GM12891 (cell line): ENCODE measurements at regions not wholly inside any gene's neighbourhood (a gene's known extent, or its start where the extent isn't known, plus 50 kb on each side); places are given as distances from the start of the nearest gene placed in this dataset.

Experiments
- DNase-seq: peaks from one replicate; pipeline ENCODE4 v3.0.0; 2011; ENCODE audit warnings: low spot score; ENCODE audit not compliant: insufficient read length
- FAIRE-seq: peaks from 2 replicates; lab custom pipeline; 2011; peaks lifted over from hg19 to GRCh38; lab: Jason Lieb, UNC
- PAX5 ChIP-seq: IDR thresholded peaks from 2 replicates; pipeline ENCODE4 v1.6.1; 2011; ENCODE audit warnings: low read length, moderate library complexity, mild to moderate bottlenecking; ENCODE audit not compliant: insufficient read depth, severe bottlenecking
- POLR2A ChIP-seq: IDR thresholded peaks from 2 replicates; pipeline ENCODE4 v1.6.1; 2011; ENCODE audit warnings: low read depth, low read length, control low read depth
- POLR2AphosphoS5 ChIP-seq: IDR thresholded peaks from 2 replicates; pipeline ENCODE4 v1.6.1; 2011; ENCODE audit warnings: low read depth, low read length, control low read depth
- POU2F2 ChIP-seq: IDR thresholded peaks from 2 replicates; pipeline ENCODE4 v1.6.1; 2011; ENCODE audit warnings: low read depth, mild to moderate bottlenecking, control low read depth, low read length, moderate library complexity
- SPI1 ChIP-seq: IDR thresholded peaks from 2 replicates; pipeline ENCODE4 v1.6.1; 2011; ENCODE audit warnings: low read depth, low read length, control low read depth
- TAF1 ChIP-seq: IDR thresholded peaks from 2 replicates; pipeline ENCODE4 v1.6.1; 2011; ENCODE audit warnings: low read depth, low read length, control low read depth

DNA sequence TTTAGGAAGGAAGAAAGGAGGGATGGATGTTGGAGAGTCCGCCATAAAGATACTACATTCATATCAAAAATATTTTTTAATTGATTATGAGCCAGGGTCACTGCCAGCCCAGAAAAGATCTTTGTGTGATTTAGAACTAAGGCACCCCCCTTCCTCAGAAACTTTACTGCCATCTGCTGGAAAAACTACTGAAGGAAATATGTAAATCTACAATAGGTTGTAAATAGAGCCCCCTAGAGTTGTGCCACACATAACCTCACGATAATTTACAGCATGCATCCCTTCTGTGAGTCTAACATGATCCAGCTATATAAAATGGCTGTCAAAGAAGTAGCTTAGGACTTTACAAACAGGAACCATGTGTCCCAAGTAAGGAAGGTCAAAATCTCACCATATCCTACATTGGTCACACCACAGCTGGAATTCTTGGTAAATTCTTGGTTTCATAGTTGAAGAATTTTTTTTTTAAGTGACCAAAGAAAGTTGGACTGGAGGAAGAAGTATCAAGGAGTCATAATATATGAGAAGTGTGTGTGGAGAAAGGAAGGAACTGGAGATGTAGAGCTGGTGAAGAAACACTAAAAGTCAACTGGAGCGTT is 152.5 kb downstream of the CYP26B1 start:
- TF ChIP-seq POLR2A (no peak), TAF1 (no peak), POLR2AphosphoS5 (no peak), POU2F2 (no peak), PAX5 (no peak), SPI1 (no peak)
- DNase-seq = no peak
- FAIRE-seq = no peak

DNA sequence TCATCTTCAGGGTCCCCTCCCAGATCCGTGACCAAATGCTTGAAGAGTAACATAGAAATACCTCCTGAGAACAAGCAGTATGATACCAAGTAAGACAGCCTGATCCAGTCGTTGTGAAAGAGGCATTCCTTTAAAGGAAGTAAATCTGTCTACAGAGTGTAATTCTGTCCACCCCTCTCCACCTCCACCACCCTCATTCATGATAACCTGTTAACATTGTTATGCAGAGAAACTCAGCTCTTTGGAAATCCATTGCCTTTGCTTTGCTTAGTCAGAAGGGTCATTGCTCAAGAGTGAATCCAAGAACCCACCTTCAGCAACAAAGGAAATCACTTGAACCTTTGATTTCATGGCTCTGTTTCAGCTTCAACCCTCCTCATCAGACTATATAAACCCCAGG is 155.6 kb downstream of the CYP26B1 start:
- FAIRE-seq = no peak
- TF ChIP-seq SPI1 (no peak), POLR2AphosphoS5 (no peak), POU2F2 (no peak), TAF1 (no peak), POLR2A (no peak), PAX5 (no peak)
- DNase-seq = no peak

DNA sequence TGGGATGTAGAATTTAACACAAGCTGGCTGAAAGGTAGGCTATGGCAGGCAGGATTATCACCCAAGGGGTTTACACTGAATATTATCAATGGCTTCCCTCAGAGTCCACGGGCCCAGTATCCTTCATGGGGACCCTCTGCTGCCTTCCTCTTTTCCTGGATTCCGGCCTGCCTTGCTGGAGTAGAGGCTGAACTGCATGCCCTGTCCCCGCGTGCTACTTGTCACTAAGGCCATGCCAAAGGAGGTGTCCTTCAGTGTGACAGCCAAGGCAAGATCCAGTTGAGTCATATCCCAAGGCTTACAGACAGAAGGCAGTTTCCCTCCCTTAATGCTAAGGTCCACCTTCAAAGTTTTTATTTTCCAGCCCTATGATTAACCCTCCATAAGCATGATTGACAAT is 156.3 kb downstream of the CYP26B1 start:
- no peak for FAIRE-seq
- TF ChIP-seq SPI1 (no peak), POLR2A (no peak), POLR2AphosphoS5 (no peak), TAF1 (no peak), POU2F2 (no peak), PAX5 (no peak)
- no peak for DNase-seq

DNA sequence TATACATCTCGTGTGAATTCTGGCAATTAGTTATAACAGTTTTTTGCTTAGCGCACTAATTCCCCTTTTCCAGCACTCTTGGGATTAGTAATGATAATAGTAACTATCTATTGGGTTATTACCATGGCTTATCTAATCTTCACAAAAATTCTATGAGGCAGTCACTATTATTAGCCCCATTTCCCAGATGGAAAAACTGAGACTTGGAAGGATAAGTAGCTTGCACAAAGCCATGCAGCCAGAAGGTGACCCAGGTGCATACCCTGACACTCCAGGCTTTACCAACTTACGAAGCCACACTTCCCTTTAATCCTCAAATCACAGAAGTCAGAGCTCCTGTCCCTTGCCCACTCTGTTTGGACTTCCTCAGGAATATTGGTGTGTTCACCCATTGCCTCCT is 156.8 kb downstream of the CYP26B1 start:
- no peak for TF ChIP-seq PAX5
- no peak for TF ChIP-seq POLR2A
- TF ChIP-seq POLR2AphosphoS5 = no peak
- no peak for TF ChIP-seq SPI1
- TF ChIP-seq POU2F2 = no peak
- no peak for TF ChIP-seq TAF1
- DNase-seq (no peak), FAIRE-seq (no peak)

DNA sequence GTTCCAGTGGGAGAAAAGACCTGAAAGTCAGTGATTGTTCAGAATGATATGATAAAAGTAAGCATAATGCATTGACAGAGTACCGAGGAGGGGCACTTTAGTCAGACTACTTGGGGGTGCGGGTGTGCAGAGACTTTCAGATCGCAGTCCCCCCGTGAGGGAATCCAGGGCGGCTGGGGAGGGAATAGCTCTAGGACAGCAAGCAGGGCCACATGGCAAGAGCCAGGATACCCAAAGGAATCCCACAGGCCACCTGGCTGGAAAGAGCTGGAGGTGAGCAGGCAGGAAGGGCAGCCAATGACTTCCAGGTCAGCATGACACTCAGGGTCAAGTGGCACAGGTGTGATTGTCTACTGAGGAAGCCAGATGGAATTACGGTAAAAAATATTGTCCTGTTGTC is 157.5 kb downstream of the CYP26B1 start:
- FAIRE-seq (no peak), DNase-seq (no peak)
- no peak for TF ChIP-seq POLR2AphosphoS5
- no peak for TF ChIP-seq POLR2A
- TF ChIP-seq SPI1 = no peak
- TF ChIP-seq TAF1 = no peak

DNA sequence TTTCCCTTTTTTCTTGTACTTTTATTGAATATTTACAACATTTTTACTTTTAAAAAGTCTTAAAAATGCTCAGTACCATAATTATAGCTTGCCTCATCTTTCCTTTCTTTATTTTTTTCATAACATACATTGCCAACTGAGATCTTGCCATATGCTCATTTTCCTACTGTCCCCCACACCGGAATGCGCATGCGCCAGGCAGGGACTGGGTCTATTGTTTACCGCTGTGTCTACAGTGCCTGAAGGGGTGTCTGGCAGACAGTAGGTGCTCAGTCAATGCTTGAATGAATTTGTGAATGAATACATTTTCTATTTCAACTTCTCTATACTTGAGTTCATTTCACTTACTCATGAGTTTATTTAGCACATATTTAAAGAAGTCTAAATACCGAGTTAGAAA is 158.0 kb downstream of the CYP26B1 start:
- FAIRE-seq = no peak
- TF ChIP-seq POLR2AphosphoS5 (no peak), POU2F2 (no peak), POLR2A (no peak), PAX5 (no peak), TAF1 (no peak), SPI1 (no peak)
- DNase-seq = no peak

DNA sequence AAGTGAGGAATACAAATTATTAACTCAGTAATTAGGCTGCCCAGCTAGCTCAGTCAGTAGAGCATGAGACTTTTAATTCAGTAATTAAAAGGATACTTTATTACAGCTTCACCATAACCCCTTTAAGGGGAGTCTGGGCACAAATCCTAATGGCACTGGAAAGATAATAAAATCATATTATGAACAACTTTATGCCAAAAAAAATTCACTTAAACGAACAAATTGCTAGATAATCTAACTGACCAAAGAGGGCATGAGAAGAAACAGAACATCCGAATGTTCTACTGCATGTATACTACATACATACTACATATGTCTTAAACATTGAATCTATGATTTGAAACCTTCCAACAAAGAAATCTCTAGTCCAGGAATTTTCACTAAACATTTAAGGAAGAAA is 159.5 kb downstream of the CYP26B1 start:
- no peak for DNase-seq
- TF ChIP-seq POLR2A (no peak), TAF1 (no peak), POU2F2 (no peak), SPI1 (no peak), POLR2AphosphoS5 (no peak), PAX5 (no peak)
- FAIRE-seq = no peak

DNA sequence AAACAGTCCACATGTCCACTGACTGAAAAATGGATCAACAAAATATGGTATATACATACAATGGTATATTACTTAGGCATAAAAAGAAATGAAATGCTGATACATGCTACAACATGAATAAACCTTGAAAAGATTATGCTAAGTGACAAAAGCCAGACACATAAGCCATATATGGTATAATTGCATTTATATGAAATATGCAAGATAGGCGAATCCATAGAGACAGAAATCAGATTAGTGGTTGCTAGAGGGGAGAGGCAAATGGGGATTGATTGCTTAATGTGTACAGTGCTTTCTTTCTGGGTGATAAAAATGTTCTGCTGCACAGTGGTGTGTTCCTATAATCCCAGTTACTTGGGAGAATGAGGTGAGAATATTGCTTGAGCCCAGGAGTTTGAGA is 171.0 kb downstream of the CYP26B1 start:
- DNase-seq (no peak), FAIRE-seq (no peak)
- TF ChIP-seq PAX5 (no peak), SPI1 (no peak), TAF1 (no peak), POLR2AphosphoS5 (no peak), POU2F2 (no peak), POLR2A (no peak)

DNA sequence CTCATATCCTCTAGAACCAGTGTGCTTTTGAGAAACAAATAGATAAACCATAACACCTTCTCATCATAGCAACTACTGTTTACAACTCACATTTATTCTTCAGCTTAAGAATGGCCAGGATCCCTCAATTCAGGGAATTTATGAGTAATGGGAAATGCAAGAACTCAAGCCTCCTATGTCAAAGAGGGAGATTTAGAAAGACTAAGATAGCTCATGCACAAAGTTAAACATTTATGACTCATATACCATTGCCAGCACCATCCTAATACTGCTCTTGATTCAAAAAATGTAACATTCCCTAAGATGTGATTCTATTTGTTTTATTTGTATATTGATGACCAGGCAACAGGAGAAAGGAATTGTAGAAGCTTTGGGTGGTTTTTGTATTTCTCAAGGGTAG is 172.8 kb downstream of the CYP26B1 start:
- DNase-seq (no peak), FAIRE-seq (no peak)
- TF ChIP-seq POLR2A = no peak
- no peak for TF ChIP-seq TAF1
- TF ChIP-seq POLR2AphosphoS5 = no peak
- TF ChIP-seq POU2F2 = no peak
- no peak for TF ChIP-seq PAX5
- no peak for TF ChIP-seq SPI1

DNA sequence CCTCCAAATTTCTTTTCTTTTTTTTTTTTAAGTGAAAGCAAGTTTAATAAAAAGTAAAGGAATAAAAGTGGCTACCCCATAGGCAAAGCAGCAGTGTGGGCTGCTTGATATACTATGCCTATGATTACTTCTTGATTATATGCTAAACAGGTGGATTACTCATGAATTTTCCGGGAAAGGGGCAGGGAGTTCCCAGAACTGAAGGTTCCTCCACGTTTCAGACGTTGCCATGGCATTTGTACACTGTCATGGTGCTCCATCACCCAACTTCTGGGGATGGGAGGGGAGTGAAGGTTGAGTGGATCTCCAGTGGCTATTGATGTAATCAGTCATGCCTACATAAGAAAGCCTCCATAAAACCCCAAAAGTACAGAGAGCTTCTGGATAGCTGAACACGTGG is 176.2 kb downstream of the CYP26B1 start:
- TF ChIP-seq TAF1 (no peak), POU2F2 (no peak), POLR2AphosphoS5 (no peak), SPI1 (no peak), POLR2A (no peak), PAX5 (no peak)
- FAIRE-seq (no peak), DNase-seq (no peak)
